ENCODE measurements at regions not wholly inside any gene's neighbourhood (a gene's known extent, or its start where the extent isn't known, plus 50 kb on each side); places are given as distances from the start of the nearest gene placed in this dataset.
A peak's percentile ranks its signal among the peaks of the same experiment; 100 is the strongest.

GRCh38 chr20:23246717-23247664 is 103.6 kb upstream of the NXT1 start:
- Histone ChIP-seq H3K9me3 (replicated peaks; ENCODE audit: control insufficient read depth, insufficient read depth, low read length) (no peaks in the 10 kb centered on the region), H3K27ac (ENCODE audit: insufficient read depth, low read depth, low read length) (no peak overlapping the region), H4K20me1 (replicated peaks; ENCODE audit: control insufficient read depth, extremely low read depth, insufficient read depth, low read length) (no peaks in the 10 kb centered on the region), H3K4me3 (replicated peaks in 1 of 3; ENCODE audit: insufficient read depth in 1 of 3, low read depth in 1 of 3, low read length in 3 of 3) (no peak overlapping the region), H2AFZ (ENCODE audit: low read depth, low read length) (peak overlapping the region; percentile 28), H3K36me3 (ENCODE audit: control insufficient read depth in 2 of 2, extremely low read depth in 1 of 2, insufficient read depth in 2 of 2, low read length in 2 of 2) (no peaks in the 10 kb centered on the region), H3K79me2 (ENCODE audit: control insufficient read depth, insufficient read depth, low read length) (no peaks in the 10 kb centered on the region), H3K9me1 (replicated peaks; ENCODE audit: control insufficient read depth, extremely low read depth, insufficient read depth, low read length) (no peaks in the 10 kb centered on the region), H3K4me1 (ENCODE audit: control insufficient read depth, extremely low read depth, insufficient read depth, low read length) (no peaks in the 10 kb centered on the region), H3K27me3 (ENCODE audit: control insufficient read depth in 2 of 2, insufficient read depth in 2 of 2, low read length in 2 of 2) (no peaks in the 10 kb centered on the region), H3K9ac (replicated peaks; ENCODE audit: extremely low read depth, insufficient read depth, low read length) (no peak overlapping the region), H3K4me2 (ENCODE audit: insufficient read depth, low read length) (no peak overlapping the region)
- FAIRE-seq (no peak), DNase-seq (ENCODE audit: low read depth, low spot score) (no peak)
- no TSS peak for BruUV-seq (replicated peaks)
- CTCF ChIA-PET, result interaction anchor here (0.9 to 5.7 kb wide), 14 partner anchors 10 to 556 kb away, joined by 3 to 53 read pairs (median 5); partner anchors contain the start of gene THBD
- dilution Hi-C loops (cut with MboI; ENCODE audit: extremely low pct_ligation_motif_present, low sequenced_read_pairs), result no loop called here
- intact Hi-C loops (cut with micrococcal nuclease), result no loop called here
- no peak for TF ChIP-seq GATA2 (IDR thresholded peaks at IDR 0.05; ENCODE audit: insufficient read depth, insufficient read length, low read depth, low read length)
- TF ChIP-seq JUN (IDR thresholded peaks at IDR 0.05; ENCODE audit: borderline replicate concordance, insufficient read depth, insufficient read length, low read depth), result no peak
- TF ChIP-seq FOS (IDR thresholded peaks at IDR 0.05; ENCODE audit: borderline replicate concordance, insufficient read depth, low read length), result no peak
- no peak for TF ChIP-seq CTCF (IDR thresholded peaks at IDR 0.05; ENCODE audit: extremely low read depth in 1 of 2, insufficient read depth in 1 of 2, low read depth in 1 of 2, low read length in 2 of 2)
- TF ChIP-seq POLR2A (IDR thresholded peaks at IDR 0.05; ENCODE audit: low read depth, low read length), result no peak
- TF ChIP-seq POLR2AphosphoS5 (IDR thresholded peaks at IDR 0.05; ENCODE audit: insufficient read depth, low read depth, low read length), result no peak
- TF ChIP-seq MYC (IDR thresholded peaks at IDR 0.05; ENCODE audit: low read depth, low read length), result no peak
- TF ChIP-seq EZH2 (IDR thresholded peaks at IDR 0.05; ENCODE audit: borderline replicate concordance, low read depth, low read length, severe bottlenecking), result no peak
- TF ChIP-seq MAX (IDR thresholded peaks at IDR 0.05; ENCODE audit: insufficient read depth, insufficient read length), result no peak
- POLR2A ChIA-PET, result interaction anchor here (1.8 kb wide), 1 partner anchor 11 kb away, joined by 5 read pairs; no protein-coding TSS in a partner anchor

All from endothelial cell of umbilical vein (primary cell).